Hematopoietic multipotent progenitor cell treated with erythropoietin and hydrocortisone succinate and interleukin-3 and kit ligand, for 6 days (in vitro differentiated cells): ENCODE measurements at regions not wholly inside any gene's neighbourhood (a gene's known extent, or its start where the extent isn't known, plus 50 kb on each side); places are given as distances from the start of the nearest gene placed in this dataset.
"Not testable (repeated sequence)": the region's sequence is repeated elsewhere in the genome, so short reads cannot be mapped to it uniquely, and the experiment has no call there.

ENCODE experiments used
- DNase-seq: peaks from one replicate; pipeline ENCODE4 v3.0.0-alpha.2; 2015

- DNase-seq, result no peak
Measured at GRCh38 chr12:58069268-58069963, 128.0 kb downstream of the ATP23 start.

DNA sequence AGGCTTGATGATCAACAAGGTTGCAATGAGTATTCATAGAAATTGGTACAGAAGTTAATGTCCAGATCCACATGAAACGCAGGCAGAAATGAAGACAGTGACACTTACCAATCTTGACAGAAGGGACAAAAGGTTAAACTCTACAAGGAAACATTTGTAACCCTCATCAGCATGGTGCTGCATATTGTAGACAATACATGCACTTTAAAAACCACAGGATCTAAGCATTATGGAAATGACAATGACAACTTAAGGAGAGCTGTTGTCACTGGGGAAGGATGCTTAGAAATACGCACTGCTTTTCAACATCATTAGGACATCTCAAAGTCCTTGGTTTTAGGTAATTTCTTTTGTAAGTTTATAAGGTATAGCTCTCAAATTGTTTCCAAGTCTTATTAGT lies 130.6 kb downstream of the ATP23 start:
- no peak for DNase-seq

DNA sequence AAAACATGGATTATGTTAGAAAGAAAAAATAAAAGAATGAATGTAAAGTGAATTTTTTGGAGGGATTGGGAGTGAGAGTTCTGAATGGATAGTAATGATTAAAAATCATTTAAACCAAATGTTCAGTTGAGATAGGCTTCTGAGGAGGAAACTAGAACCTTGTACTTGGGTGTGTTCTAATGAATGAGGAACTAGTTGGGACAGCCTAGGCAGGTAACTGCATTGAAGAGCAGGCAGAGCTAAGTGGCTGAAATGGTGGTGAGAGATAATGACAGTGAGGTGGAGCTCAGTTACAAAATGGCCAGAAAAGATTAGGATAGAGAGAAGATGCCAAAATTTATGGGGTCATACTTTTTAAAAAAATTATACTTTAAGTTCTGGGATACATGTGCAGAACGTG lies 132.9 kb downstream of the ATP23 start:
- no peak for DNase-seq

DNA sequence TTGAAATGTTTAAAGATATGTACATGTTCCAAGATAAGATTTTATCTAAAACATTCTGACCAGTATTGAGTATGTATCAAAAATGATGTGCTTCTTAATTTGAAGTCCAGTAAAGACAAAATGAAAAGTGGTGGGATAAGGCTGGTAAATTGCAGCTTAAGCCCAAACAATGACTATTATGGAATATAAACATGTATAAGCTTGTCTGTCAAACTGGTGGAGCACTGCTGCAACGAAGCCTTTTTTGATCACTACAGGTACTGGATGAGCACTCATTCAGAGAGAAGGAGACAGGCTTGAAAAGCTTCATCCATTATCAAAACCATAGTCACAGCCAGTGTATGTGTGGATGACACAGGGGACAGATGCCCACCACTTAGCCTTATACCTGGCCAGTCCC lies 138.4 kb downstream of the ATP23 start:
- no peak for DNase-seq

- DNase-seq, result no peak
Measured at GRCh38 chr12:58081488-58081887, 140.1 kb downstream of the ATP23 start.

- DNase-seq, result no peak
Measured at GRCh38 chr12:58082996-58083395, 141.6 kb downstream of the ATP23 start.

- DNase-seq, result no peak
Measured at GRCh38 chr12:58086006-58086405, 144.6 kb downstream of the ATP23 start.

GRCh38 chr12:58086930-58087329 lies 145.6 kb downstream of the ATP23 start:
- no peak for DNase-seq

DNA sequence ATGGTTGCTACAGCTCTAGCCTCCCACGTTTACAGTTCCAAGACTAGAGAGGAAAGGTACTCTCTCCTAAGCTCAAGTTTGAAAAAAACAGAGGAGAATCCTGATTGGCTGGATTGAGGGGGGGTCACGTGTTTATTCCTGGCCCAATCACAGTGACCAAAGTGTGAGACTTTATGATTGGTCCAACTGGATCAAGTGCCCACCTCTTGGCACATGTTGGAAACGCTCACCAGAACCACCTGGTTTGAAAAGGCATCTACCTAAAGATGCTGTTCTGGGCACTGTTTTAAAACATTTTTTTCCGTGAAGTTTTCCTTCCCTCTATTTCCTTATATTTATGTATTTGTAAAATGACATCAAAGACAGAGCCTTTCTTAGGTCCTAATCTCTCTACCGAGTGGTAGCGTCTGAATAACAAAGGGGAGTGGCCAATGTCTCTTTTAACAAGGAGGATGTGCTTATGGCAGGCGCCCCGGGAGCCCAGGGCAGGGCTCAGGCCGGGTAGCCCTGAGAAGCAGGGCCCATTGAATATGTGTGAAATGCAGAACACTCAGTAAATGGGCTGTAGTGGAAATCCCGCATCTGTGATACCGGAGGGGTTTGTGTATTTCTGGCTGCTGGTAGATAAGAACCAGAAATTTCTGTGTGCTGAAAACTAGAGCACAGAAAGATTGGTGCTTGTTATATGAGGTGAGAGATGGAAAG lies 146.2 kb downstream of the ATP23 start:
- DNase-seq, result no peak

GRCh38 chr12:58089588-58089987 lies 148.2 kb downstream of the ATP23 start:
- DNase-seq, result no peak

- no peak for DNase-seq
Measured at GRCh38 chr12:58090685-58091084, 149.3 kb downstream of the ATP23 start.

- DNase-seq, result no peak
Measured at GRCh38 chr12:58095002-58095401, 153.6 kb downstream of the ATP23 start.

DNA sequence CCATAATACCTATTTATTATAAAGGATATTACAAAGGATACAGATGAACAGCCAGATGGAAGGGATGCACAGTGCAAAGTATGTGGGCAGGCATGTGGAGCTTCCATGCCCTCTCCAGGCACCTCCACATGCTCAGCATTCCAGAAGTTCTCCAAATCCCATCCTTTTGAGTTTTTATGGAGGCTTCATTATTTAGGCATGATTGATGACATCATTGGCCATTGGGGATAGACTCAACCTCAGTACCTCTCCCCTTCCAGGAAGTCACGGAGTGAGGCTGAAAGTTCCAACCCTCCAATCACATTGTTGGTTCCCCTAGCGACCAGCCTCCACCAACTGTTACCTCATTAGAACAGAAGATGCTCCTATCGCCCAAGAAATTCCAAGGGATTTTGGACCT lies 156.4 kb downstream of the ATP23 start:
- no peak for DNase-seq

DNA sequence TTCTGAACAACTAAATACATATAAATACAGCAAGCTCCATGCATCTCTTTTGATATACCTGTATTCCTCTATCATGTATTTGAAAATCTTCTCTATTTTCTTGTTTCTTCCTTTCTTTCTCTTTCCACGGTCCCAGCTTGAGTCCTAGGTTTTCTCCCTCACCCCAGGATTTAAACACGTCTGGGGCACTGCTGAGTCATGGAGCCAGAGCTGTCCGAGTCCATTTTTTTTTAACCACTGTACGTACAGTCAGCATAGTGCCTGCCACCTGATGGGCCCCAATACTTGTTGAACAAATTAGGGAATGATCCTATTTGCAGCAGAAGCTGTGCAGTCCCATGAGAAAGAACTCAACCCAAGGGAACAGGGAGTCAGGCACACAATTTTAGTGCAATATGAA lies 158.1 kb downstream of the ATP23 start:
- DNase-seq, result no peak

DNA sequence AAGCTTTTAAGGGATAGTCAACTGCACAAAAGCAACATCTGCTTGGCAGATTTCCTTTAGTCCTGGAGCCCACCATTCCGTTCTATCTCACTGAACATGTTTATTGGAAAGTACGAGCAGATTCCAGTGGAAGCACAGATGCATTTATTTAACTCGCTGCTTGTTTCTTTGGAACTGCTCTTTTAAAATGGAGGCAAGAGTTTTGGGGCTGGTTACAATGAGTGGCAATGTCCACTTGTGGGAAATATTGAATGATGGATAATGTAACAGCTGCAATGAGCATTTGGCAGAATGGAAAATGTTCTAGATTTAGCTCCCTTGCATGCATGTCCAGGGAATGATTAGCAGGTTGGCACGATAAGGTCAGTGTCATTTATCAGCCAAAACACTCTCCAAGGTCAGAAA lies 163.0 kb downstream of the ATP23 start:
- no peak for DNase-seq

- no peak for DNase-seq
Measured at GRCh38 chr12:58105225-58106119, 164.1 kb downstream of the ATP23 start.

- DNase-seq, result no peak
Measured at GRCh38 chr12:58106195-58106594, 164.8 kb downstream of the ATP23 start.

- DNase-seq, result no peak
Measured at GRCh38 chr12:58117201-58117600, 175.8 kb downstream of the ATP23 start.

GRCh38 chr12:58117667-58118066 lies 176.3 kb downstream of the ATP23 start:
- DNase-seq, result no peak

GRCh38 chr12:58125761-58126160 lies 184.4 kb downstream of the ATP23 start:
- DNase-seq, result not testable (repeated sequence)

DNA sequence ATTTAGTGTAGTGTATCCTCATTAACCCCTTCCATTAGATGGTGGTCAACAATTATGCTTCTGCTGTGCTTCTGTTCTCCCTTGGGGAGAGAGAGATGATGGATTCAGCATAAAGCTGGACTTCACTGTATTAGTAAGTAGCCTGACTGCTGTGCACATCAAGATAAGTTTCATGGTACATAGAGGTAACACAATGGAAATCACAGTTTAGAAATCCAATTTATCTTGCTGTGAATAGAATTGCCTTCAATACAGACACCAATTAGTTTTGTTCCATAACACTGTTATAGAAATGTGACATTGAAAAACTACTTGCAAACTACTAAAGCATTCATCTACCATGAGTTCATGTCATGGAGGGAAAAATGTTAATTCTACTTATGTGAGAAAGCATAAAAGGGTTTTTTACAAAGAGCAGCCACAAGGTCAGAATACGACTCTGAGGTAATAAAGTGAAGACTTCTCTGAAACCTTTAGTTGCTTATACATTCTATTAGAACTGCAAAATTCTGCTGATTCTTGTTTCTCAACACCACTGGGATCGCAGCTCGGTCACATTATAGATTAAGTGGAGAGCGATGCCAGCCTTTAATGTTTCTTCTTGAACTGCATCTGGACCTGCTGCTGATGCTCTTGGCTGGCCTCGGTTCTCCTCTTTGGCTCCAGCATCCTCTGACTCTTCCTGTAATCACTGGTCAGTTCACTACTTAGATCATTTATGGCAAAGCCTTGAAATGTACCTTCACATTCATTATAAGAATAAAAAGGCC lies 190.8 kb downstream of the ATP23 start:
- no peak for DNase-seq

- no peak for DNase-seq
Measured at GRCh38 chr12:58138424-58138823, 197.1 kb downstream of the ATP23 start.

- DNase-seq, result no peak
Measured at GRCh38 chr12:58139894-58140293, 198.5 kb downstream of the ATP23 start.
